ENCODE measurements at regions not wholly inside any gene's neighbourhood (a gene's known extent, or its start where the extent isn't known, plus 50 kb on each side); places are given as distances from the start of the nearest gene placed in this dataset.
"Not testable (repeated sequence)": the region's sequence is repeated elsewhere in the genome, so short reads cannot be mapped to it uniquely, and the experiment has no call there.

DNA sequence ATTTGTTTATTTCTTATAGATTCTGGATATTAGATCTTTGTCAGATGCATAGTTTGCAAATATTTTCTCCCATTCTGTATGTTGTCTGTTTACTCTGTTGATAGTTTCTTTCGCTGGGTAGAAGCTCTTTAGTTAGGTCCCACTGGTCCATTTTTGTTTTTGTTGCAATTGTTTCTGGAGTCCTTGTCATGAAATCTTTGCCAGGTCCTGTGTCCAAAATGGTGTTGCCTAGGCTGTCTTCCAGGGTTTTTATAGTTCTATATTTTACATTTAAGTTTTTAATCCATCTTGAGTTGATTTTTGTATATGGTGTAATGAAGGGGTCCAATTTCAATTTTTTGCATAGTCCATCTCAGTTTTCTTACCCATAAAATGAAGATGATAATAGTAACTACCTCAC is 173.9 kb upstream of the NT5E start:
- DNase-seq: not testable (repeated sequence)

- DNase-seq: no peak
Measured at GRCh38 chr6:85275338-85275985, 174.4 kb upstream of the NT5E start.

- DNase-seq: no peak
Measured at GRCh38 chr6:85273870-85274269, 176.0 kb upstream of the NT5E start.

- no peak for DNase-seq
Measured at GRCh38 chr6:85273046-85273445, 176.8 kb upstream of the NT5E start.

DNA sequence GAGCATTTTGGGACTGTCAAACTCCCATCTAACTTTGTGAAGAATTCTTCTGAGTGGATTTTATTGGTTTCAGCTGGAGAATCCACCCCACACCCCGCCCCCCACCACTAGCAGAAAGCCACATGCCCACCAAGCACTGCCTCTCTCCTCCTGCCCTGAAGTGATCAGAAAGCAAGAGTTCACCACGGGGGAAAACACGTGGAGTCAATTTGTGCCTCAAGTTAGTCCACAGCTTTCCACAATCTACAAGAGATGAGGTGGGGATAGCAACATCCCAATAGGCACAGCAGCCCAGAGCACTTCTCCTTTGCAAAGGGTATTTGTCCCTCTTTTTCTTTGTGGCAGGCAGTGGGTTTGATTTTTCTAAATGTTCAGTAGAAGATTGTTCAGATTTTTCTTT is 177.3 kb upstream of the NT5E start:
- DNase-seq: no peak

DNA sequence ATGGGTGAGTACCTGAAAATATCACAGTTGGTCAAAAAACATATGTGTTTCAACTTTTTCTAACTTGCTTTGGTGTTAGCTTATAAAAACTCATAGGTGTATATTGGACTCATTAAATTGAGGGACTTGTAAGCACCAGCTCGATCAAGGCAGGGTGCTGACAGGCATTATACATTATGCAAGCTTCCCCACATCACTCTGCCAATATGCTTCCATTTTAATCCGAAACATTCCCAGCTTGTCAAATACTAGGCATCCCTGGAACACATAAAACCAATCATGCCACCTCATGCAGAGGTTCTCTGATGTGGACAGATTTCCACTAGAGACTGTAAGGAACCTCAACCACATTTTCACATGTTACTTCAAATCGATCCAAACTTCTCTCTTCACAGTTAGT is 187.3 kb upstream of the NT5E start:
- no peak for DNase-seq

- no peak for DNase-seq
Measured at GRCh38 chr6:85261271-85261670, 188.6 kb upstream of the NT5E start.

DNA sequence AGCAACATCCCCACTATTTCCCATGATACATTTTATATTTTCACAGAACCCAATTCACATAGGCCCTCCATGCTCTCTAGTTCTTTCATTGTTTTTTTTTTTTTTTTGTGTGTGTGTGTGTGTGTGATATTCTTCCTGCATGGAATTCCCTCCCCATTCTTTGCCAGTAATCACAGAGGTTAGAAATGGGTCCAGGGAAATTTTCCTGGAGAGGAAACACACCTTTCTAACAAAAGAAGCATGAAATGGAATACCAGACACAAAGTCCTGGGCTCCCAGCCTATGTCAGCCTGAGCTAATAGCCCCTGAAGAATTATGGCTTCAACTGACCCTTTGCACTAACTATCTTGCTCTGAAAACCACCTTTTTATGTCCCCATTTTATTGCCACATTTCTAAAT is 194.2 kb upstream of the NT5E start:
- DNase-seq: no peak

DNA sequence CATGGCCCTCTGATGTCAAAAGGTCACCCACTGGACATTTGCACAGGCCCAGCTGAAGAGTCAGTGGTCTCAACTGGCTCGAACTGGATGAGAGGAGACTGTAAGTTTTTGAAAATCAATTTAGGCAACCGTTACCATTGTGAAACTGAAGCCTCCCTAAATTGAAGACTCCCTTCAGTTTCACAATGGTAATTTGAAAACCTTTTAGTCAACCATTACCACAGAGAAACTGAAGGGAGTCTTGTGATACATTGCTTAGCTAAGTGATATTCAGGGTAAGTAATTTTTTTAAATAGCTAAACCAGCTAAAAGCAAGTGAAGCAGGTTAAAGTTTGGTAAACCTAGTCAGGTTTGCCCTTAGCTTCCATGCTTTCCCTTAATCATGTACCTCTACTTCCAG is 197.3 kb upstream of the NT5E start:
- no peak for DNase-seq

GRCh38 chr6:85252085-85252484 is 197.8 kb upstream of the NT5E start:
- DNase-seq: no peak

DNA sequence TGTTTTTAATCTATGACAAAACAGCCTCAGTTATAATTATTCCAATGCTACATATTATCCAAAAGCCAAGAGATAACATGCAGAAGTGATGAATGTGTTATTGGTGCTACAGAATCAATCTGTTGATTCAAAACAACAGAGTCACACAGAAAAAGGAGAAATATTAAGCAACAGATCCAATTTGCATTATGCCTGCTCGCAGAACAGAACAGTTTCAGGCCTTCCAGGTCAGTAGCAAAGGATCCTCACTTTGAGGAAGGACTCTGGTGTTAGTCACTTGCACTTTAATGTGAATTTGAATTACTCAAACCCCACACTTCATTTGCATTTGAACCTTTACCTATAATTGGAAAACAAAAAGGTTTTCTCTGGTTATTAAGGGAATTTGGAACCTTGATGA is 198.6 kb upstream of the NT5E start:
- DNase-seq: no peak

DNA sequence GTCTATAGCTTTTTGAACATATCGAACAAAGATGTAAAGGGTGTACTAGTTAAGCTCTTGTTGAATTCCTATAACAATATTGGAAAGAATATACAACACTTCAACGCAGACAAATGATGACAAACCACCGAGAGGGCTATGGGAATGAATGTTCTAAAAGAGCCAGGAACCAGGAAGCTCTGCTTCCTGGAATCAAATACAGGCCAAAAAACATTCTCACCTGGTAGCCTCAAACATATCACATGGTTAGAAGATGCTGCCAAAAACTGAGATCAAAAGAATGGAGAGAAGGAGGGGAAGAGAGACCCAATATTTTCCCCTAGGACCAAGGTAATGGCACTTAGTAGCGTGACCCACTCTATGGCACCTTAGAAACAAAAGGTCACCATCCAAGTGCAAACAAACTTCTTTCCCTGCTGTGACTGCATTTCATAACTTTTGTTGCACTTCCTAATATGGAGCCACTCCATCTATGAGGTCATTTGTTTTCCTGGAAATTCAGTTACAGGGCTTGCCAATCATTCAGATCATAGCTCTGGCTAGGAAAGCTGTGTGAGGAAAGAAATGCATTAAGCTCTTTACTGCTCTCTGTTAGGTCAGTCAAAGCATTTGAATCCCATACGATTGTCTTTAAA is 199.2 kb upstream of the NT5E start:
- no peak for DNase-seq

- DNase-seq: no peak
Measured at GRCh38 chr6:85245004-85245403, 204.9 kb upstream of the NT5E start.

DNA sequence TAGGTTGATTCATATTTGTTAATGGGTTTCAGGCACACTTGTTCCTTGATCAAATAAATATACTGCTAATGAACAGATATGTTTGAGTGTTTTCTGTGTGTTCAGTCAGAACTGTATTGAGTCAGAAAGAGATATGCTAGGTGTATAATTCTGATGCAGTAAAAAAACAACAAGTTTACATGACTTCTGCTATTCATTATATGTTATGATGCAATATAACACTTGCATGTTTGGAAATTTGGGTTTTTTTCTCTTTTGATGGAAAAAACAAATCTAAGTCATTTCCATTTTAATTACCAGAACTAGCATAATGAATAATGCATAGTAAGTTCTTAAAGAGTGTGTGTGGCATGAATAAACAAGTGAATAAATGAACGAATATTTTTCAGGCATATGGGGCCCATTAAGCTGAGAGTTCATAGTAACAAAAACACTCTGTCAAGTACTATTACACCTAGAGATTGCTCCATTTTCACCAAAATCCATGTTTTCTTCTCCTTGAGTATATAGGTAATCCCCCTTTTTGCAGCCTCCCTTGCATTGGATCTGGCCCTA is 208.3 kb upstream of the NT5E start:
- DNase-seq: no peak

GRCh38 chr6:85240787-85241385 is 209.0 kb upstream of the NT5E start:
- DNase-seq: no peak

- DNase-seq: no peak
Measured at GRCh38 chr6:85237478-85237877, 212.4 kb upstream of the NT5E start.

DNA sequence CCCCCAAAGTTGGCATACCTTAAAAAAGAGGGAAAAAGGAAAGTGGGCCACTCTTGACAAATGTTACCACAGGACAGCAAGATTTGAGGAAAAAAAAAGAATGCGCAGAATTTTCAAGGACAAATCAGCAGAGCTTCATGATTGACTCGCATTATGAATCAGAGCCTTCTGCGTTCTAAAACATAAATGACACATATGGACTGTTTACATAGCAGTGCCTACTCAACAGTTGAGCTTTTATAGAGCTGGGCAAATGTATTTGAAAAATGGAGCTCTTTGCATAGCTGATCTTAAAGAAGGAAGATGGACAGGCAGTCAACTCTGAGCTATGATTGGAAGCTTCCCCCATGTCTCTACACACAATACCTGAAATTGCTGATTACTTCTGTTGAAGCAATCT is 213.2 kb upstream of the NT5E start:
- DNase-seq: no peak

GRCh38 chr6:85227345-85227744 is 222.5 kb upstream of the NT5E start:
- not testable (repeated sequence) for DNase-seq

GRCh38 chr6:85212794-85213193 is 237.1 kb upstream of the NT5E start:
- DNase-seq: not testable (repeated sequence)

GRCh38 chr6:85195243-85195642 is 254.6 kb upstream of the NT5E start:
- no peak for DNase-seq

GRCh38 chr6:85193339-85193738 is 256.5 kb upstream of the NT5E start:
- DNase-seq: no peak

DNA sequence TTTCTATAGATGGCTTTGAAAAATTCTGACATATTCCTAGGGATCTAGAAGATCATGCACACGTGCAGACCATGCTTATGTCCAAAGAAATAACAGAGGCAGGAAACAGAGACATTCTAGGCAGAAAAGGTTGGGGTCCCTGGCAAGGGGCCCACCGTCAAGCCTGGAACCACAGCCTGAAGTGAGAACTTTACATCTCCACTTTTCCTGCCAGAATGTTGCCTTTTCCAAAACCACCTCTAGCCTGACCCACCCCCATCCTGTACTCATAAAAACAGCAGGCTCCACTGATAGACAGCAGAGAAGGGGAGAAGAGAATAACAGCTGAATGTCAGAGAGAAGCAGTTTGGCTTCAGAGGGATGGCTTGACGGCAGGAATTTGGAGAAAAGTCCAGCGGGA is 257.3 kb upstream of the NT5E start:
- DNase-seq: no peak

DNA sequence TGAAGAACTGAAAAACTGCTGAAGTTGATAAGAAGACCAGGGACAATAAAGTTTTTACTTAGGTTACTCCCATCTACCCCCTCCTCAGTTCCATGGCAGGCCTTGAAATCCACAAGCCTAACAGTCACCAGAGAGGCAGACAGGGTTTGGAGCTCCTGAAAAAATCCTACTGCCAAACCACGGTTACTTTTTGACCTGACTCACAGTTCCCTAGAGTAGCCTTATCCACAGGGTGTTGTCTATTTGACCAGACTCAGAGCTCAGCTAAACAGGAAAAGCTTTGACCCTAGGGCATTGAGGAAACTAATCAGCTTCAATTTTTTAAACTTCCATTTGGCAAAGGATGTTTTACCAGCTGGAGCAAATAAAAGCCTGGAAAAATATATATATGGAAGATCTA is 257.7 kb upstream of the NT5E start:
- no peak for DNase-seq

- no peak for DNase-seq
Measured at GRCh38 chr6:85191656-85192055, 258.2 kb upstream of the NT5E start.

Measured in NCI-H1436 treated with DMSO at 0.1 percent for 48 hours (cell line).